ENCODE measurements at regions not wholly inside any gene's neighbourhood (a gene's known extent, or its start where the extent isn't known, plus 50 kb on each side); places are given as distances from the start of the nearest gene placed in this dataset.

GRCh38 chr10:36117890-36118289 is 475.8 kb upstream of the FZD8 start:
- Histone ChIP-seq H3K9me1 (replicated peaks; ENCODE audit: control insufficient read depth, extremely low read depth, insufficient read depth, low read length) (no peaks in the 10 kb centered on the region), H3K9me3 (replicated peaks; ENCODE audit: control insufficient read depth, insufficient read depth, low read length) (no peaks in the 10 kb centered on the region), H3K79me2 (ENCODE audit: control insufficient read depth, insufficient read depth, low read length) (no peaks in the 10 kb centered on the region), H2AFZ (ENCODE audit: low read depth, low read length) (no peak overlapping the region), H3K27ac (ENCODE audit: insufficient read depth, low read depth, low read length) (no peak overlapping the region), H3K4me1 (ENCODE audit: control insufficient read depth, extremely low read depth, insufficient read depth, low read length) (no peaks in the 10 kb centered on the region), H3K9ac (replicated peaks; ENCODE audit: extremely low read depth, insufficient read depth, low read length) (no peak overlapping the region), H3K36me3 (ENCODE audit: control insufficient read depth in 2 of 2, extremely low read depth in 1 of 2, insufficient read depth in 2 of 2, low read length in 2 of 2) (no peaks in the 10 kb centered on the region), H3K27me3 (ENCODE audit: control insufficient read depth in 2 of 2, insufficient read depth in 2 of 2, low read length in 2 of 2) (no peaks in the 10 kb centered on the region), H3K4me3 (replicated peaks in 1 of 3; ENCODE audit: insufficient read depth in 1 of 3, low read depth in 1 of 3, low read length in 3 of 3) (no peak overlapping the region), H3K4me2 (ENCODE audit: insufficient read depth, low read length) (no peak overlapping the region), H4K20me1 (replicated peaks; ENCODE audit: control insufficient read depth, extremely low read depth, insufficient read depth, low read length) (no peaks in the 10 kb centered on the region)
- ChIA-PET CTCF (interaction anchor here (1.1 to 2.4 kb wide), 2 partner anchors 18 to 21 kb away, joined by 4 to 6 read pairs; no protein-coding TSS in a partner anchor), POLR2A (no interaction called here)
- dilution Hi-C loops (cut with MboI; ENCODE audit: extremely low pct_ligation_motif_present, low sequenced_read_pairs): no loop called here
- DNase-seq (ENCODE audit: low read depth, low spot score) (no peak), FAIRE-seq (no peak)
- BruUV-seq (replicated peaks): no TSS peak
- TF ChIP-seq MAX (IDR thresholded peaks at IDR 0.05; ENCODE audit: insufficient read depth, insufficient read length): no peak
- no peak for TF ChIP-seq EZH2 (IDR thresholded peaks at IDR 0.05; ENCODE audit: borderline replicate concordance, low read depth, low read length, severe bottlenecking)
- no peak for TF ChIP-seq JUN (IDR thresholded peaks at IDR 0.05; ENCODE audit: borderline replicate concordance, insufficient read depth, insufficient read length, low read depth)
- TF ChIP-seq MYC (IDR thresholded peaks at IDR 0.05; ENCODE audit: low read depth, low read length): no peak
- no peak for TF ChIP-seq GATA2 (IDR thresholded peaks at IDR 0.05; ENCODE audit: insufficient read depth, insufficient read length, low read depth, low read length)
- no peak for TF ChIP-seq FOS (IDR thresholded peaks at IDR 0.05; ENCODE audit: borderline replicate concordance, insufficient read depth, low read length)
- TF ChIP-seq POLR2A (IDR thresholded peaks at IDR 0.05; ENCODE audit: low read depth, low read length): no peak
- TF ChIP-seq POLR2AphosphoS5 (IDR thresholded peaks at IDR 0.05; ENCODE audit: insufficient read depth, low read depth, low read length): no peak
- TF ChIP-seq CTCF (IDR thresholded peaks at IDR 0.05; ENCODE audit: extremely low read depth in 1 of 2, insufficient read depth in 1 of 2, low read depth in 1 of 2, low read length in 2 of 2): no peak
- intact Hi-C loops (cut with micrococcal nuclease): no loop called here

Measured in endothelial cell of umbilical vein (primary cell).